DMS153 treated with DMSO at 0.1 percent for 48 hours (cell line): ENCODE measurements at regions not wholly inside any gene's neighbourhood (a gene's known extent, or its start where the extent isn't known, plus 50 kb on each side); places are given as distances from the start of the nearest gene placed in this dataset.
A peak's percentile ranks its signal among the peaks of the same experiment; 100 is the strongest.

Experiments
- DNase-seq: peaks from one replicate; lab custom pipeline; 2025; ENCODE audit not compliant: unreplicated experiment; lab: John Stamatoyannopoulos, UW

- no peak for DNase-seq
Observed at GRCh38 chr2:19300961-19301360, 57.5 kb downstream of the OSR1 start.

GRCh38 chr2:19299522-19299921 lies 58.9 kb downstream of the OSR1 start:
- no peak for DNase-seq

GRCh38 chr2:19299032-19299431 lies 59.4 kb downstream of the OSR1 start:
- no peak for DNase-seq

GRCh38 chr2:19297716-19298115 lies 60.7 kb downstream of the OSR1 start:
- no peak for DNase-seq

GRCh38 chr2:19295998-19296502 lies 62.4 kb downstream of the OSR1 start:
- no peak for DNase-seq

GRCh38 chr2:19292007-19292406 lies 66.4 kb downstream of the OSR1 start:
- no peak for DNase-seq

- no peak for DNase-seq
Observed at GRCh38 chr2:19288291-19288690, 70.1 kb downstream of the OSR1 start.

GRCh38 chr2:19287324-19287723 lies 71.1 kb downstream of the OSR1 start:
- no peak for DNase-seq

GRCh38 chr2:19282305-19282704 lies 76.1 kb downstream of the OSR1 start:
- DNase-seq: no peak

- DNase-seq: no peak
Observed at GRCh38 chr2:19274439-19274838, 84.0 kb downstream of the OSR1 start.

GRCh38 chr2:19272941-19273470 lies 85.4 kb downstream of the OSR1 start:
- DNase-seq: no peak

- DNase-seq: no peak
Observed at GRCh38 chr2:19272039-19272438, 86.4 kb downstream of the OSR1 start.

- no peak for DNase-seq
Observed at GRCh38 chr2:19264852-19265251, 93.6 kb downstream of the OSR1 start.

- DNase-seq: no peak
Observed at GRCh38 chr2:19262150-19262549, 96.3 kb downstream of the OSR1 start.

- no peak for DNase-seq
Observed at GRCh38 chr2:19261061-19261460, 97.4 kb downstream of the OSR1 start.

GRCh38 chr2:19256121-19256601 lies 102.3 kb downstream of the OSR1 start:
- peak; percentile 16 for DNase-seq

GRCh38 chr2:19255481-19255880 lies 102.9 kb downstream of the OSR1 start:
- DNase-seq: no peak

GRCh38 chr2:19251554-19251953 lies 106.9 kb downstream of the OSR1 start:
- no peak for DNase-seq

GRCh38 chr2:19250906-19251305 lies 107.5 kb downstream of the OSR1 start:
- DNase-seq: no peak

- DNase-seq: no peak
Observed at GRCh38 chr2:19247186-19247585, 111.2 kb downstream of the OSR1 start.

- DNase-seq: no peak
Observed at GRCh38 chr2:19246496-19246895, 111.9 kb downstream of the OSR1 start.

- no peak for DNase-seq
Observed at GRCh38 chr2:19244460-19245363, 113.7 kb downstream of the OSR1 start.
